Activated CD4-positive, alpha-beta T cell treated with anti-CD3 and anti-CD28 coated beads for 4 hours (primary cell): ENCODE measurements at regions not wholly inside any gene's neighbourhood (a gene's known extent, or its start where the extent isn't known, plus 50 kb on each side); places are given as distances from the start of the nearest gene placed in this dataset.

Experiments
- DNase-seq, 2 donors: peaks; one replicate each; pipeline ENCODE4 v3.0.0-alpha.2; 2020

- no peak for DNase-seq
Observed at GRCh38 chr9:4435197-4435596, 55.1 kb upstream of the SLC1A1 start.

- DNase-seq: no peak
Observed at GRCh38 chr9:4433379-4433778, 56.9 kb upstream of the SLC1A1 start.

GRCh38 chr9:4430432-4431261, 59.6 kb upstream of the SLC1A1 start:
- no peak for DNase-seq

- DNase-seq: no peak
Observed at GRCh38 chr9:4425319-4426045, 64.8 kb upstream of the SLC1A1 start.

GRCh38 chr9:4424891-4425290, 65.4 kb upstream of the SLC1A1 start:
- DNase-seq: no peak

GRCh38 chr9:4424038-4424437, 66.2 kb upstream of the SLC1A1 start:
- no peak for DNase-seq

GRCh38 chr9:4423207-4423610, 67.1 kb upstream of the SLC1A1 start:
- DNase-seq: no peak

- DNase-seq: no peak
Observed at GRCh38 chr9:4422495-4422894, 67.8 kb upstream of the SLC1A1 start.

- no peak for DNase-seq
Observed at GRCh38 chr9:4421847-4422246, 68.4 kb upstream of the SLC1A1 start.

GRCh38 chr9:4420351-4420750, 69.9 kb upstream of the SLC1A1 start:
- DNase-seq: no peak

- no peak for DNase-seq
Observed at GRCh38 chr9:4417578-4418325, 72.5 kb upstream of the SLC1A1 start.

- no peak for DNase-seq
Observed at GRCh38 chr9:4416467-4416866, 73.8 kb upstream of the SLC1A1 start.

GRCh38 chr9:4415281-4415680, 75.0 kb upstream of the SLC1A1 start:
- DNase-seq: no peak

- DNase-seq: no peak
Observed at GRCh38 chr9:4413856-4414255, 76.4 kb upstream of the SLC1A1 start.

GRCh38 chr9:4404156-4404555, 86.1 kb upstream of the SLC1A1 start:
- no peak for DNase-seq

GRCh38 chr9:4402501-4402900, 87.8 kb upstream of the SLC1A1 start:
- no peak for DNase-seq

- no peak for DNase-seq
Observed at GRCh38 chr9:4400731-4401130, 89.5 kb upstream of the SLC1A1 start.

GRCh38 chr9:4397917-4398316, 92.4 kb upstream of the SLC1A1 start:
- DNase-seq: no peak

- no peak for DNase-seq
Observed at GRCh38 chr9:4393806-4394523, 94.1 kb upstream of the GLIS3 start.

- no peak for DNase-seq
Observed at GRCh38 chr9:4389755-4390154, 89.9 kb upstream of the GLIS3 start.

- DNase-seq: no peak
Observed at GRCh38 chr9:4389003-4389402, 89.1 kb upstream of the GLIS3 start.

GRCh38 chr9:4386819-4387218, 87.0 kb upstream of the GLIS3 start:
- DNase-seq: no peak

GRCh38 chr9:4384750-4385149, 84.9 kb upstream of the GLIS3 start:
- DNase-seq: no peak
